GM18870 (cell line): ENCODE measurements at regions not wholly inside any gene's neighbourhood (a gene's known extent, or its start where the extent isn't known, plus 50 kb on each side); places are given as distances from the start of the nearest gene placed in this dataset.

Experiments
- ATAC-seq: cut with Tn5 transposase; IDR thresholded peaks from one replicate; pipeline ENCODE4 v1.9.1; 2021; ENCODE audit warnings: moderate library complexity; ENCODE audit not compliant: unreplicated experiment

GRCh38 chr16:49216593-49216992, 65.0 kb downstream of the CBLN1 start:
- ATAC-seq = no peak

GRCh38 chr16:49213594-49213993, 68.0 kb downstream of the CBLN1 start:
- no peak for ATAC-seq

GRCh38 chr16:49204191-49204590, 77.4 kb downstream of the CBLN1 start:
- ATAC-seq = no peak

DNA sequence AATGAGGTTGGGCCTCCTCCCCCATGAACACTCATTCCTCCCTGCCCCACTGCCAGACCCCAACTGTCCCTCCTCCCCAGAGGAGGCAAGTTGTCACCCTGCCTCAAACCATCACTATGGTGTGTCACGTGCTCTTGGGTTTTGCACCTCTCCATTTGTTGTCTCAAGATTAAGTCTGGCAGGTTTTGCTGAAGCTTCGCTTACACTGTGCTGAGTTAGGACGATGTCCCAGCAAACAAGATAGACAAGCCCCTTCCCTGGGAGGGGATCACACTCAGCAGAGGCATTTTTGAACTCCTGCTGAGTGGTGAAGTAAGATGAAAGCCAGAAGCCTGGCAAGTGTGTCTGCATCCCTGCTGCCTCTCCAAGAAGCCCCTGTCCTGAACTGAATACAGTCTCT, 78.3 kb downstream of the CBLN1 start:
- ATAC-seq = no peak

GRCh38 chr16:49201118-49201517, 80.5 kb downstream of the CBLN1 start:
- ATAC-seq = no peak

DNA sequence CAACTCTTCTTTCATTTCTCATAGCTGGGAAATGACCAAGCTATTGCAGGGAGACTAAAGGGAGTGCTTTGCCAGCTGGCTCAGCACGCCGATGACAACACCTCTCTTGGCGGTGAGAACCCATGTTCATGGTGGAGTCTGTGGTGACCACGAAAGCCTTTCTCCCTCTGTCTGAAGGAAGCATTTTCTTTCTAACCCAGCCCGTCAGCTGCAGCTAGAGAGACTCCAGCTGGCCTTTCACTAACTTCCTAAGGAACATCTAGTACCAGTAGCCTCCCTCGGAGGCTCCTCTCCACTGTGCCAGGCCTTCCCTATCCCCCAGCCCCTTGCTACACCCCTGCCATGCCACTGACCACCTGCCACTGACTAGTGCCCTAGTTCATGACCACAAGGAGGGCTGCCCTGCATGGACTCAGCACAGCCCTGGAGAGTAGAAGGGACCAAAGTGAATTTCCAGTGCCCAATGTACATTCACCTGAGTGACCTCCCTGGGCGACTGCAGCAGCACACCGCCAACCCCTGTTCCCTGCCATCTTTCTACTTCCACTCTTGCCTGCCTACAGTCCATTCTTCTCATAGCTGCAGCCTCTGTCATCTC, 81.3 kb downstream of the CBLN1 start:
- ATAC-seq = no peak

DNA sequence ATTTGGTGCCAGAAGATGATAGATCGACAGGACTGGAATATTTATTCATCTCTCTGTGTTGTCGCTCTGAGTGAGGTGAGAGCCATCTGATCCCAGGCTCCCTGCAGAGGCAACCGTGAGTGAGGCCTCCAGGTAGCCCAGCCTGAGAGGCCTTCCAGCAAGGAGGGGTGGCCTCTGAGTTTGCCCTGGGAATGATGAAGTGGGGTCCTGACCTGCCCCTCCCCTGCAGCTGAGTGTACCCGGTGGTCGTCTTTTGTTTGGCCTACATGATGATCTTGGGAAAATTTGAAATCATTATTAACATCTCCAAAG, 86.4 kb downstream of the CBLN1 start:
- ATAC-seq = no peak

GRCh38 chr16:49194537-49195236, 87.0 kb downstream of the CBLN1 start:
- ATAC-seq = no peak

DNA sequence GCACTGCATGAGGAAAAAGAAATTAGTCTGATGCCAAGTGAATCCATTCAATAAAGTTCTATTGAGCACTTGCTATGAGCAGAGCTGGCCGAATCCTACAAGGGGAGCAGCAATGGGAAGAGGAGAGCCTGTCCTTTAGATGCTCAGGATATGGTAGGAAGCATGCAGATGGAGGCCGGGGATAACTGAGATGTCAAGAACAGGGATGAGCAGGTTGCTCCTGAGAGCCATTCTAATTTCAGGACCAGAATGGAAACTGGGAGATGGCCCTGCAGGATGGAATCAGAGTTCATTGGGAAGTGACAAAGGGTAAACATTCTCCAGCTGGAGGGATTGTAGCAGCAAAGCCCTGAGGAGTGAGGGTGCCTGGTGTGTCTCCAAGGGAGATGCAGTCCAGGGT, 88.0 kb downstream of the CBLN1 start:
- no peak for ATAC-seq

DNA sequence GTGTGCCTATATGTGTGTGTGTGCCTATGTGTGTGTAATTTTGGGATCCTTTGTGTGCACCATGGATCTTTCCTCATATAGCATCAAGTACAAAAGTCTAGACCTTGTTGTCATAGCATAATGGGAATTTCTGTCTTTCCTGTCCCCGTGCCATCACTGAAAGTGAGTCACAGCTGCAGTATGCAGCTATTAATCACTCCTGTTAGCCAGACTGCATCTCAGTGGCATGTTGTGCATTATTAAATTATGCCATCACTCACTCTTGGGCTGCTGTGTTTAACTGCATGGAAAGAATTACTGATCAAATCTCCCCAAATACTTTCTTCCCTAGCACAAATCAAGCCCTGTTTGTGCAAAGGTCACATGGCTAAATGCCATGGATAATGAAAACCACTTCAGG, 92.4 kb downstream of the CBLN1 start:
- ATAC-seq = no peak

DNA sequence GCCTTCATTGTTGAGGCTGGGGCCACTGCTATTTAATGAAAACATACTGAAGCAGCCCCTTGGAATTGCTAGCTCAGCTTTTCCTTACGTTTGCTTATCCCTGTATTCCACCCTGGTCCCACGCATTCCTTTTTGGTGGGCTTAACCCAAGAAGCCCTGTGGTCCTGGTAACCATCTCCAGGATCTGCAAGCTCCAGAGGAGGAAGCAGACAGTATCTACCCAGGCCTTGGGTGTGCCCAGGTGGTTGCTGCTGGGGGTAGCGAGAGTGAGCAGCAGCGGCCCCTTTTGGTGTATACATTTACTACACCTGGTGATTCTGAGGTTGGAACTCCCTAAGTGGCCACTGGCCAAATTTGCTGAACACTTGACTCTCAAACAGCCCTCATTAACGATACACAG, 97.7 kb downstream of the CBLN1 start:
- ATAC-seq = no peak

DNA sequence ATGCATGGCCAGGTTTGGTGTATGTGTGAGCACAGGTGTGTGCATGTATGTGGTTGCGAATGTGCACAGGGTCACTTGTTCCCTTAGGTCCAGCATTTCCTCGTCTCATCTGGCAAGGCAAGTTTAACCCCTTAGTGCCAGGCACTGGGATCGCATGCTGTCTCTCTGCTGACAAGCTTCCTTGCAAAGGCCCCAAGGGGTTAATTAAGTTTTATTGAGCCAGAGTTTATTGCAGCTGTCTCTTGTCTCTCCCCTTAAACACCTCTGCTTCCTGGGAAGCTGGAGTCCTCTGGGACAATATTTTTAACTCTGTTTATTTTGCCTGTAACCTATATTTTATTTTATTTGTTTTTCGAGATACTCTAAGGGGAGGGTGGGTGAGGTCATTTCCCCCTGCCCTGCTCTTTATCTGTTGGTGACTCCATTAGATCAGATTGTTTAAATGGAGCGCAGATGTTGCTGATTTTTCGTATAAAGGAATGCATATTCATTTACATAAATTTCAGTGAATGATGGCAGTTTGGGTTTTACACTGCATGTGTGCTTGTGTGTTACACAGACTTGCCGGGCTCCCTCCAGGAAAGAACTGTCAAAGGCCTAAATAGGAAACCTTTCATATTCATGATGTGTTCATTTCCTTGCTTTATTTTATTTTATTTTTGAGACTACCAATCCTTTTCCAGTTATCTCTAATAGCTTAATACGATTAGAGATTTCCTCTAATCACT, 99.7 kb downstream of the CBLN1 start:
- no peak for ATAC-seq

GRCh38 chr16:49179714-49180330, 101.8 kb downstream of the CBLN1 start:
- no peak for ATAC-seq

DNA sequence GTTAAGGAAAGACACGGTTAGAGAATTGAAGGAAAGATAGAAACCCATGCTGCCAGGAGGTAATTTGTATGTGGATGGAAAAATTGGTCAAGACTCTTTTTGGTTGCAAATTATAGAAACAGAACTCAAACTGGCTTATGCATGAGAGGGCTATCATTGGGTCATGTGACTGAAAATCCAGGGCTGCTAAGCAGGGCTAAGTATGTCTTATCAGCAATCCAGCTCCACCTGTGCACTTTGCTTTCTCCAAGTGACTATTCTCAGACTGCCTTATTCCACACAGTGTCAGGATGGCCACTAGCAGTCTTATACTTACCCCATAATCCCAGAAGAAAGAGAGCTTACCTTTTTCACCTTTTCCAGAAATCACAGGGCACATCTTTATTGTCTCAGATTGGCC, 113.5 kb downstream of the CBLN1 start:
- ATAC-seq = no peak

GRCh38 chr16:49165025-49165424, 116.6 kb downstream of the CBLN1 start:
- ATAC-seq = no peak

DNA sequence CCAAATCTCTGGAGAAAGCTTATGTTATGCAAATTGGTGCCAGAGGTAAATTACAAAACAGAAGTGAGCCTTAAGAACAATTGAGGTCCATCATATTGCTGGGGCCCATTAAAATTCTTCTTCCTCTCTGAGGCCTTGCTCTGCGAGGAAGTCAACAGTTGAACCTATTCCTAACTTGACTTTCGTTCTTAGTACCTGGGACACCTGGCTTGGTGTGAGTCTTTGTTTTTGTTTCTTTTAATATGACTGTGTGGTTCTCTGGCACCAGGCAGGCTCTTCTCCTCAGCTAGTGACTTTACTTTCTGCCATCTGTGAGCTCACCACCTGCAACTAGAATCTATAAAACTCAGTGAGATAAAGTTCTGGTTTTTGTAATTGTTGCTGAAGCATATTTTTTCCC, 120.4 kb downstream of the CBLN1 start:
- no peak for ATAC-seq

DNA sequence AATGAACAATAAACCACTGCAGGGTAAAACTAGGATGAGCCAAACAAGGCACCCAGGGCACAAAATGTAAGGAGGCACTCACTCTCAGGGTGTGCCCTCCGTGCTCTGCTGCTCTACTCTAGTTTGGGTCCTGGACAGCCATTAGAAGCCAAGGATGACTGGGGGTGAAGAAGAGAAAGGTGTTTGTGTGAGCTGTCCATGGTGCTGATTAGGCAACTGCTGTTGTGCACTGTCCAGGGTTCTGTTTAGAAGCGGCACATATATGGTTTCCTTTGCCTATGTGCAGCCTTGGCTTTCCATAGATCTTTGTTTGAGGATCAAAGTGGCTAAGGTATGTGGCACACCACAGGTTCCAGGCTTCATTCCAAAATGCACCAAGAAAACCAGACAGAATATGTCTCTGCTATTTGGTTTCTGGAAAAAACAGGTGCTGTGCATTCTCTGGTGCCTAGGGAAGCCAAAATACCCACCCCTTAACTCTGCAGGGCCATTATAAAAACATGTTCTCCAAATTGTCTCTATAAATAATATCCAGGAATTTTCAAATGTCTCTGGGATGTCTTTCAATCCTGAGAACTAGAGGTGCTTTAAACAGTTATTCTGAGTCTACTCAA, 123.5 kb downstream of the CBLN1 start:
- no peak for ATAC-seq

GRCh38 chr16:49150341-49150740, 131.3 kb downstream of the CBLN1 start:
- ATAC-seq = no peak

DNA sequence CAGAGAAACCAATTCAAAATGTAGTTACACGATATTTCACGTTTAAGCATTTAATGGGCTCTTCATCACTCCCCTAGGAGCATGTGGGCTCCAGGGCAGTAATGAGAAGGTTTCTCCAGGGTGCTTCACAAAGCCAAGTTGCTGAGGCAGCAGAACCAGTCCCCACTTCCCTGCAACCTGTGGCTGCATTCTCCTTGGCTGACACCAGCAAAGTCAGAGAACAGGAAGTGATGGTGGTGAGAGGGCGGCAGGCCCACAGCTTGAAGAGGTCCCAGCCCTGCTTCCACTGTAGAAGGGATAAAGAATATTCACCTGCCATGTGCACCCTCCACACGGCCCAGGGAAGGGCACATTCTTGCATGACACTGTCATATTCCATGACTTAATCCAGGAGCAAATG, 133.2 kb downstream of the CBLN1 start:
- no peak for ATAC-seq

GRCh38 chr16:49140618-49141017, 141.0 kb downstream of the CBLN1 start:
- no peak for ATAC-seq

DNA sequence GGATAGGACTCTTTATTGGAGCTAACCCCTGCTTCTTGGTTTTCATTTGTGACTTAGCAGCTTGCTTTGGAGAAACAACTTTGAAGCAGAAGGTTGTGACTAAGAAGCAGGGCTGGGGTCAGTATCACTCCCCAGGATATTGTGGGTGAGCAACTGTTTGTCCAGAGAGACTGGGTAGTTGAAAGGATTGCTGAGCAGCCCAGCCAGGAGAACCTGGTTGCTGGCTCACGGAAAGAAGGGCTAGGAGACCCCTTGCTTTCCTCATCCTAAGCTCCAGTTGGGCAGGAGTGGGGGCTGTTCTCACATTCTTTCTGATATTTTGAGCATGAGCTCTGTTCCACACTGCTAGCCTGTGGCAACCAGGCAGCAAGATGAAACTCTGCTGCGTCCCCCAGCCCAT, 151.2 kb downstream of the CBLN1 start:
- no peak for ATAC-seq

GRCh38 chr16:49129935-49130334, 151.7 kb downstream of the CBLN1 start:
- no peak for ATAC-seq
